Renal cortex interstitium (tissue), 11 donors: ENCODE measurements at regions not wholly inside any gene's neighbourhood (a gene's known extent, or its start where the extent isn't known, plus 50 kb on each side); places are given as distances from the start of the nearest gene placed in this dataset.

ENCODE experiments used
- DNase-seq, 11 donors: peaks; one replicate each; pipeline ENCODE4 v3.0.0-alpha.2; 2013; ENCODE audit warnings: low read depth in 9 of 11, low spot score in 4 of 11; ENCODE audit errors: extremely low read depth in 1 of 11

DNA sequence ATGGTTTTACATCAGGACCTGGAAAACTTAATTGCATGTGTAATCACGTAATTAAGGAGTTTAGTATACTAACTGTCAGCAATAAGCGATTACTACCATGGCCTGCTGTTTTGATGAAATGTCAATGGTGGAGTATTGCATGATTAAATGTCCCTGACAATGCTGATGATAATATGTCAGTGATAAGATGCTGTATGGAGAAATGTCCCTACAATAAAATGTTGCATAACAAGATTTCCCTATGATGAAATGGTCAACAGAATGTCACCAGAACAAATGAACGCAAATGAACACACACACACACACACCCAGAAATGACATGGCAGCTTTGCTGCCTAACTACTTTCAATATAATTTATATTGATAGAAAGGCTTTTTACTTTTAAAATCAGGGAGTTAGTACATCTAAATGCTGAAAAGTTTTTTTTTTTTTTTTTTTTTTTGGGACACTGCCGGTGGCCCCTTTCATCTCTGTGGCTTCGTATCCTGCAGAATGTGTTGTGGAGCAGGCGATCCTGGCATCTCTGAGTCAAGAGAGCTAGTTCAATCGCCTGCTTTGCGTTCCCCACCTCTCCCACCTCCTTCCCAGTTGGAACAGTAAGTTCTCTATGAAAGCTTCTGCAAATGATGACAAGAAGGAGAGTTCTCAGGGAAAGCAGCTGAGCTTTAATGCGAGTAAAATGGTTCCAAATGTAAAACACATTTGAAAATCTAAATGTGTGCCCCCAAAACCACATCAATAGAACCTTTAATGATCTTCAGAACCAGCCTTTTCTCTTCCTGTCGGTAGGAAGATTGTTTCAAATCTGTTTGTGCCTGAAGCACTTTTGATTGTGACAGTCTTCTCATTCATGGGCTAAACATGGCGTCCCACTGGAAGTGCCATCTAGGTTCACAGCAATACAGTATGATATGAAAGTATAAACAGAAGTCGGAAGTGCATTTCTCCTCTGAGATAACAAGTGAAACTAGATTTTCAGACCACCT lies 170.1 kb upstream of the GBE1 start:
- DNase-seq, result no peak

DNA sequence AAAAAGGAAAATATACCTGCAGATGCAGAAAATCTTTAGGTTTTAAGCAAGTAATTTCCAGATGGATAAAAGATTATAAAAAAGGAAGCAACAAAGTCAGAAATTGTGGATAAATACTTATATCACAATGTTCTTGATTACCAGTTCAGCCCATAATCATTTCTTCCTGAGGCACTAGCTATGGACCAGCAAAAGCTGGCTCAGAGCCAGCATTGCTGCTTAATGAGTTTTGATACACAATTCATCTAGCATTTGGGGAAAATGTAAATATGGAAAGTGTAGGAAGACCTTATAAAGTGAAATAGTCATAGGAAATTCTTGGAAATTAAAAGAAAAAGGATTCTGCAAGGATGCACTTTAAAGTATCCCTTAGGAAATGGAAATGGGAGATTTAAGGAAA lies 168.3 kb upstream of the GBE1 start:
- DNase-seq, result no peak

GRCh38 chr3:81927811-81928210 lies 166.4 kb upstream of the GBE1 start:
- no peak for DNase-seq

- no peak for DNase-seq
Measured at GRCh38 chr3:81925385-81925784, 163.9 kb upstream of the GBE1 start.

GRCh38 chr3:81923038-81923437 lies 161.6 kb upstream of the GBE1 start:
- no peak for DNase-seq

GRCh38 chr3:81922404-81922803 lies 161.0 kb upstream of the GBE1 start:
- DNase-seq, result no peak

GRCh38 chr3:81920816-81921215 lies 159.4 kb upstream of the GBE1 start:
- peak in 2 of 11 donors; percentile 13 to 14 for DNase-seq

DNA sequence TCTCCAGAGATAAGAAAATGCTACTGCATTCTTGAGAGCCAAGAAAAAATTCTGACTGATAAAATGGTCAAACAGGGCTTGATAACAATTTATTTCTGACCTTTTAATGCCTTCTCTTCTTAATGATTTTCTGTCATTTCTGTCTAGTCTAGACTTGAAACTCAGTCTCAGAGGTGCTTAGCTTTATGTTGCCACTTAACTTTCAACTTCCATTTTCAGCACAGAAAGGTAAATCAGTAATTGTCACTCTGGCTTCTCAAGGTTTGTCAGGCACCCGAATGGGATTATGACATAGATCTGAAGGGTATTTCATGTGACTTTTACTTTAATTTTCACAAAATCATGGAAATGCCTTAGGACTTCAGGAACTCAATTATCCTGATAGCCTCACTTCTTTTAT lies 155.4 kb upstream of the GBE1 start:
- no peak for DNase-seq

GRCh38 chr3:81913886-81914663 lies 152.6 kb upstream of the GBE1 start:
- DNase-seq, result no peak

DNA sequence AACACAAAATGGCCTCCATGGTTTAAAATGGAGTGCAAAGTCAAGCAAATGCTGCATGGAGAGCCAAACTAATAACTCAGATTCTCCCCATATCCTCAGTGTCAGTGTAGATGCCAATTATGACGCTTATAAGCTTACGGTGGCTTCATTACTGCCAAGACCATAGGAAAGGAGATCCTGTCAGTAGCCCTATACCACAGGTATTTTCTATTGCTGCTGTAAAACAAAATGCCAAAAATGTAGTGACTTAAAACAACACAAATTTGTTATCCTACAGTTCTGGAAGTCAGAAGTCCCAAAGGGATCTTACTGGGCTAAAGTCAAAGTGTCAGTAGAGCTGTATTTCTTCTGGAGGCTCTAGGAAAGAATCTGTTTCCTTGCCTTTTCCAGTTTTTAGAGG lies 149.8 kb upstream of the GBE1 start:
- no peak for DNase-seq

GRCh38 chr3:81910244-81910852 lies 148.9 kb upstream of the GBE1 start:
- peak in 1 of 11 donors; percentile 20 for DNase-seq

GRCh38 chr3:81909796-81910195 lies 148.4 kb upstream of the GBE1 start:
- no peak for DNase-seq

DNA sequence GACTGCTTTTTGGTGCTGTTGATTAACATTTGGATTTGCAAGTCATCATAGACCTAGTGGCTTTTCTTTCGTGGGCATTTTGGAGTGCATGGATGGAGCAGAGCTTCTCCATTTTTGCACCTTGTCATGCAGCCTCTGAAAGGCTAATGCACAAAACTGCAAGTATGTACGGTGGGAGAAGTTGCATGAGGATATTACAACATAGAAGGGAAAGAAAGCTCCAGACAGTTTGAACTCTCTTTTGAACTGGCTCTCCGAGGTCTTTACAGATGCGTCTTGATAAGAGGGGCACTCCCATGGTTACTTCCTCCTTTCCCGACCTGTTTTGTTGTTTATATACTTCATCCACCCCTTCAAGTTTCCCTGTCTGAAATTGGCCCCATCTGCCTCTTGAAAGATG lies 147.1 kb upstream of the GBE1 start:
- no peak for DNase-seq

DNA sequence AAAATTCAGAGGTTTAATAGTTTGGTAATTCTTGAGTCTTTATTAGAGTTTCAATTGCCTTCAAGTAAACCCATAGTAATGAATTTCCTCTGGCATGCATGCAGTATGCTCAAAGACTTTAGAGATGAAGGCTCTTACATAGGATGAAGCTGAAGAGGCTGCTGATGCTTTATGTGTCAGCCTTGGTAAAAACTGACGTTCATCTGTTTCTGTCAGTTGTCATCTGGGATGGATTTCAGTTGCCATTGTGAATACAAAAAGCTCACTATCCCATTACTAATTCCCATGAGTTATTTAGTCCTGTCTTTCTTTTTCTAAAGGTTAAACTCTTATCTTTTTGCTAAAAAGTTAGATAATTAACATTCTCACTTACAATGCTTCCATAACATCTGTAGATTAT lies 136.9 kb upstream of the GBE1 start:
- no peak for DNase-seq

- DNase-seq, result no peak
Measured at GRCh38 chr3:81894598-81894997, 133.2 kb upstream of the GBE1 start.

DNA sequence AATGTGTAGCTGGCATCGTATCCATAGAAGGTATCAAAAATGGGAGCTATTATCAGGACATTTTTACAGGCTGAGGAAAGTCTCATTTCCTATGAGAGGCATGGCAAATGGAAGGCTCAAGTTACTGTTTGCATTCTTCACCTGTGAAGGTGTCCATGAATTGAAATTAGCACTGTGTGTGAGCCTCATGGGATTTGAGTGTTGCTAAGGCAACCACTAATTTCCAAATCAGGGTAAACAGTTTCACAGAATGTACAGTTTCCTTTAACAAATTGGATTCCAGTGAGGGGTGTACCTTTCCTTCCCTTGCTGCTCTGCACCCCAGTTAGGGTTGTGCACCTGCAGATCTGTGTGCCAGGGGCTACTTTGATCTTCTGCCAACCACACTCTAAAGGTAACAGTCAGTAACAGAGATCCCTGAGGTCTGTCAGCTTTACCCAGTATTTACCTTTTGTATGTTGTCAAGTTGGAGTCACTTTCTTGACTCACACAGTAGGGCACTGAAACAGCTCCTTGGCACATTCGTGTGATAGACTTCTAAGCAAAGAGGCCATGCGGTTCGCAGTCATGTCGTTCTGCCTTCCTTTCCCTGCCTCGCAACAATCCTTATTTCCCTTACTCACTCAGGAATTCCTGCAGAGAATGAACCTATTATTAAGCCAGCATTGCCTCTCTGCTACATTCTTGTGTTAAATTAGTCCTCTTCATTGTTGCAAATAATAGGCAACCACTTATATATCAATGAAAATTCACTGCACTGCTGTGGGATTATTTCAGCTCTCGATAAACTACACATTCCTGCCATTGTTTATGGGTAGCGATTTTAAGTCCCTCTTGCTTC lies 129.8 kb upstream of the GBE1 start:
- no peak for DNase-seq

DNA sequence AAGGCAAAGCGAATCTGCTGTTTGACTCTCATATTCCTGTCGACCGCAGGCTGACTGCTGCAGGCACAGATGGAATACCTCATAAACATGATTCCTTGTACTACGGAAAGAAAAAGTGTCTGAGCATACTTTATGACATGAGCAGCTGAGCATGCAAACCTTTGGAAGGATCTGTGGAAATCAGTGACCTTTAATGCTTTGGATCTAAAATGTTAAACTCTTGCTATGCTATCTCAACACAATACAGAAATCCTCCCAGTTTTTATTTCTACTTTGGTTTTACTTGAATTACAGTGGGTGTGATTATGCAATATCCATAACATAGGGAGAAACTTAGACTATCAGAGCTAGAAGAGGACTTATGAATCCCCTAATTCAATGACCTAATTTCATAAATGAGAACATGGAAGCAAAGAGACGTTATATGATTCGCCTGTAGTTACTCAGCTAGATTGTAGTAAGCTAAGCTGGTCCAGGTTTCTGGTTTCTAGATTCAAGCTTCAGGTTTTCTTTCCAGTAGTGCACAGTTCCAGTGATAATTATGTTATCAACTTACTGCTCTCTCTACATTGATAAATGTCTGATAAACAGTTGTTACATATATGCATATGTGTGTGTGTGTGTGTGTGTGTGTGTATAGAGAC lies 127.6 kb upstream of the GBE1 start:
- no peak for DNase-seq

GRCh38 chr3:81887448-81887847 lies 126.0 kb upstream of the GBE1 start:
- DNase-seq, result no peak

DNA sequence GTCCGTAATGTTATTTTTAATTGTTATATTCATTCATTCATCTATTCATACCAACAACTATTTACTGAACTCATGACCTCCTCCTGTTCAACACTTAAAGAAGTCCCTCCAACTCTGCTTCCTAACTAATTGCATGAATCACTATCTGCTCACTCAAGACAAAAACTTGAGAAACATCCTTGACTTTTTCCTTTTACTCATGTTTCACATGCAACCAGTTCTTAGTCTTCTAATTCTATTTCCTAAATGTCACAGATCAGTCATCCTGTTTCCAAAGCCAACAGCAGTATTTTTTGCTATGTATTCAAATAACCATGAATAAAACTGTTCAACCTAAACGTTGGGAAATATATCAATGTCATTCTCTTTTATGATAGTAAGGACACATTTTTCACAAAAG lies 124.6 kb upstream of the GBE1 start:
- no peak for DNase-seq
